ENCODE measurements at regions not wholly inside any gene's neighbourhood (a gene's known extent, or its start where the extent isn't known, plus 50 kb on each side); places are given as distances from the start of the nearest gene placed in this dataset.
"Not testable (repeated sequence)": the region's sequence is repeated elsewhere in the genome, so short reads cannot be mapped to it uniquely, and the experiment has no call there.

DNA sequence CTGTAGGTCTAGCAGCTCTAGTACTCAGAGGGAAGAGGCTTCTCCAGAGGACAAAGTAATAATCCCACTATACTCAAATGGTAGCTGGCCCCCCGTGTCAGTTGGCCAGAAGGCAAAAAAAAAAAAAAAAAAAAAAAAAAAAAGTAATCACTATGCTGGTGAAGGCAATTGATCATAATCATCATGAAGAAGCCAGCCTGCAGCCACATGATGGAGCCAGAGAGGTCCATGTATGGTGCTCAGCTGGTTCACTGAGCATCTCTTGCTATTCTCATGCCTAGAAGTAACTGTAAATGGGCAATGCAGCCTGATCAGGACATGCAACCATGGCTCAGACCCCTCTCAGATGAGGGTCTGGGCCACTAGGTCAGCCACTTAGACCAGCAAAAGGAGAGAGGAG, 378.8 kb downstream of the MED13L start:
- no peak for DNase-seq (ENCODE audit: low read depth)

DNA sequence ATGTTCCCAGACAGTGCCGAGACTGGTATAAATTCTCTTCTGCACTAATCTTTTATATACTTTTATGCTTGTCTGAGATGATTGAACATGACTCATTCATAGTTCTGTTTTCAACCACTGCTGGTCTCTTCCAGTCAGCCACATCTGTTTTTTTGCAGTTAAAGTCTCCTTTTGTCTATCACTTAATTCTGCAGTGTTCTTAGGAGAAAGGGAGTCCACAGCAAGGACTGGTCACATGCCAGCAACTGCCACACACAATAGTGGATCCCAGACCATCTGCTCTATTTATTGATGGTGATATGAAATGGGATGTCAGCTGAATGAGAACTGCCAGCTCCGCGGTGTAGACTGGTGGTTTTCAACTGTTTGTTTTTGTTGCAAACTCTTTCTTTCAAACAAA, 379.8 kb downstream of the MED13L start:
- DNase-seq (ENCODE audit: low read depth) = peak; percentile 10

DNA sequence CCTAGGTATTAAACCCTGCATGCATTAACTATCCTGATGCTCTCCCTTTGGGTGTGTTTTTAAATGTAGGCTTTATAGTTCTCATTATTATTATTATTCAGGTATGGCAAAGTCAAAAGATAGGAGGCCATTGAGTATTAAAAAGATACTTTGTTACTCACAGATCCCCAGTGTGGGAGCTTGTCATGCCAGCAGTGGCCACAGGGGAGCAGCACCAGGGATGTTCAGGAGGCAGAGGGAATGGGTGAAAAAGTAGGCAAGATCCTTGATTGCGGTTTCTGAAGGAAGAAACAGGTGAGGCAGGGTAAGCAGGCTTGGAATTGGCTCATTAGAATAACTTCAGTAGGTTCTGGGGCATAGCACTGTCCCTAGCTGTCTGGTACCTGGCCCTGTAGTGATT, 382.2 kb downstream of the MED13L start:
- DNase-seq (ENCODE audit: low read depth) = no peak

DNA sequence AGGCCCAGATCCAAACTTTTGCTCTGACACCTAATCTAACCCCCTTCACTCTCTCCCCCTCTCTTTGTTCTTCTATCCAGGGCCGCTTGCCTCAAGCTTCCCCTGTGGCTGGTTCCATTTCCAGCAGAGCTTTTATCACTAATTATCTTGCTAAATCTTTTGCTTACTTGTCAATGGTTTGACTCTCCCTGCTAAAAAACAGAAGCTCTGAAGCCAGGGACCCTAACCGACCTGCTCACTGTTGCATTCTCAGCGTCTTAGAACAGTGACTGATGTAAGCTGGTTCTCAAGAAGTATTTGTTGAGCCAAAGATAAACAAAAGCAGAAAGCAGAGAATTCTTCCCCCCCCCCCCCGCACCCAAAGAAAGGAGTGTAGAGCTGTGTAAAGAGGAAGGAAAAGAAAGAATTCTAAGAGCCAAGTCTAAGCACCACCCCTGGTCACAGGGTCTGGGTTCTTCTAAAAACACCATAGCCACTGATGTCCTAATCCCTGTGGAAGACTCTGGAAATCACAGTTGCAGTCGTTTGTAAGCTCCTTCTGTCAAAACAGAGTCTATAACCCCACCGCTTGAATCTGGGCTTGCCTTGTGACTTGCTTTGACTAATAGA, 385.8 kb downstream of the MED13L start:
- DNase-seq (ENCODE audit: low read depth) = no peak

DNA sequence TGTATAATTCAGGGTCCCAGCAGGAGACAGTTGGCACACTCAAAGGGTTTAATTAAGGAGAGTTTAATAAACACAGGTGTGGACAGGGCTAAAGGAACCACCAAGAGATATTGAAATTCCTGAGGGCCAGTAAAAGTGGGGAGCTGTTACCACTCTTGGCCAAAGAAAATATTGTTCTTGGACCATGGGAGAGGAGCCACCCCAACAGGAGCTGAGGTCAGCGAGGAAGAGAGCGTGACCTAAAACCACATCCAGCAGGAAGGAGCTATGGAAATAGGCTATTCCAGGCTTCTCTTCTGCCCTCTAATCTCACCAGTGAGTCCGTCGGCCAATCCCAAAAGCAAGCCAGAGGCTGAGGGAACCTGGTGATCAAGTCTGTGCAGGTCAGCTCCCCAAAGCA, 390.8 kb downstream of the MED13L start:
- no peak for DNase-seq (ENCODE audit: low read depth)

DNA sequence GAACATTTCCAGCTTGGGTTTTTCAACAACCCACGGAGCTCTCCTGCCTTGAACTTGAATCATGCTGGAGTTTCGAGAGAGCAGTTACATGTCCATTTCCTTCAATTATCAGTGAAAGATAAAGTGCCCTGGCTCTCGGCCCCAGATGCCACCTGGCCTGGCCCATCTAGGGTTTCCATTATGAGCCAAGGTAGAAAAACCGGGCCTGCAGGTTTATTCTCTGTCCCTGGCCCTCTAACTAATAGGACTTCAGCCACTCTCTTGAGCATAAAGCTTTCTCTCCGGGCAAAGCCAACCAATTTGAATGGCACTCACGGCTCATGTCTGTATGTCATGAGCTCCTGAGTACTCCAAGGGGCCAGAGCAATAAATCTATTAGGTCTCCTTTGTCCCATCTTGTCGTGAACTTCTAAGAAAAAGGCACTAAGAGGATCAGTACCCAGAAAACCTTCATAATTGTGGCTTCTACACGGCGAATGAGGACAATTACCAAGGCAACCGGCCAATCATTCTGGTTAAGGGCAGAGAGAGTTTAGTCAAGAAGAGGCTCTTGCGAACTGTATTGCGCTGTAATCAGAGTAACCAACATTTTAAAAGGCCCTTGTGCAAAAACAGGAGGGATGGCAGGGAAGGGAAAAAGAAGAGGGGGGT, 392.3 kb downstream of the MED13L start:
- no peak for DNase-seq (ENCODE audit: low read depth)

DNA sequence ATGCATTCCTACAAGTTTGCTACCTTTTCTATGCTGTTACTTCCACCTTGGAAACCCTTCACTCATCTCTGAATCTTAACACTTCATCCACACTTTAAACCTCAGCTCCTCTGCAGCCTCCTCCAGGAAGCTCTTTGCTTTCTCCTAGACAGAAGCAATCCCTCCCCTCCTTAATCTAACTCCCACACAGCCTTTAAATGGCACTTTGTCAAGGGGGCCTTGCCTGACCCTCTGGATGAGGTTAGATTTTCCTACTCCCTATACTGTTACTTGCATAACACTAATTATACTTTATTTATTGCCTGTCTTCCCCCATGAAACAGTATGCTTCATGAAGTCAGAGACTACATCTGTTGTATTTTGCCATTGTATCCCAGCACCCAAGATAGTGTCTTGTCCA, 394.6 kb downstream of the MED13L start:
- no peak for DNase-seq (ENCODE audit: low read depth)

DNA sequence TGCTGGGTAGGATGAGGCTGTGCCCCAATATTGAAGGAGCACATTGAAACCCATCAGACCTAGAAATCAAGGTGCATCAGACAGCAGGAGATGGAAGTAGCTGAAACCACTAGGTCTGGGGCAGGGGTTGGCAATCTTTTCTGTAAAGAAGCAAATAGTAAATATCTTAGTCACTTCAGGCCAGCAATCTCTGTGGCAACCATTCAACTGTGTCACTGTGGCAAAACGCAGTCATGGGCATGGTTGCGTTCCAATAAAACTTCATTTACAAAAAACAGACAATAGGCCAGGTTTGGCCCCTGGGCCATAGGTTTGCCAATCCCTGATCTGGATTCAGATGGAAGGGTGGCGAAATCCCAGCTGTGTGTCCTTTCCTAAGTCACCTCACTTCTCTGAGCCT, 397.3 kb downstream of the MED13L start:
- DNase-seq (ENCODE audit: low read depth) = no peak

DNA sequence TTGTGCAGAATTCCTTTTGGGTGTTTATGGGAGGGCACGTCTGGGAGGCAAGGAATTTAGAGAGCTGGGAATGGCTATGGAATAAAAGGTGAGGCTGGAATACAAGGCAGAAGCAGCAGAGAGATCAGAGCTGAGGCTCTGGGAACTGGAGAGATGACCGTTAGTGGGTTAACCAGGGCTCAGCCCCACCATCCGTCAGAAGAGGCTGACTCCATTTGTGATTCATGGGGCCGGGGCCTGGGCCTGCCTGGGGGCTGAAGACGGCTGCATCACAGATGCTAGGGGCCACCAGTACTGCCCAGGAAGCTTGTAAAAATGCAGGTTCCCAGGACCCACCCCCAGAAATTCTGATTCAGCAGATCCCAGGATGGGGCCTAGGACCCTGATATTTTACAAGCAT, 398.1 kb downstream of the MED13L start:
- DNase-seq (ENCODE audit: low read depth) = no peak

DNA sequence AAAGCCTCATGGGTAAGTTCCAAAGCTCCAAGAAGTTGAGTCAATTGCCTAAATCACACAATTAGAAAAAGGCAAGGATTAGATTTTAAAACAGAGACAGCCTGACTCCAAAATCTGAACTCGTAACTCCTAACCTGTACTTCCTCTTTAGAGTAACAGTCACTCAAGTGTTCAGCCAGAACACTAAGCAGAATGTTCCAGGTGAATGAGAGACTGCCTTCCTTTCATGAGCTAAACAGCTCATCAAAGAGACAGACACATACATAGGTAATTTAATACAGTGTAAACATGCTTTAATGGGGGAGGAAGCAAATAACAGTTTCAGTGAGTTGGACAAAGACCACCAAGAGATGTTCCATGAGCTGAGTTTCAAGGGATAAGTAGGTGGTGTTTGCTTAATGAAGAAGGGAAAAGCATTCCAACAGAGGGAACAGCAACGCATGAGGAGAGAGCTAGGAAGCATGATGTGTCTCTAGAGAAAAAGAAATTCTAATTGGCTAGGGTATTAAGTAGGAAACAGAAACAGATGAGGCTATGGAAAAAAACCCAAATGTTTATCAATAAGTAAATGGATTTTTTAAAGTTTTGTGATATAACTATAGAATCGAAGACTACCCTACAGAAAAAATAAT, 403.9 kb downstream of the MED13L start:
- no peak for DNase-seq (ENCODE audit: low read depth)

DNA sequence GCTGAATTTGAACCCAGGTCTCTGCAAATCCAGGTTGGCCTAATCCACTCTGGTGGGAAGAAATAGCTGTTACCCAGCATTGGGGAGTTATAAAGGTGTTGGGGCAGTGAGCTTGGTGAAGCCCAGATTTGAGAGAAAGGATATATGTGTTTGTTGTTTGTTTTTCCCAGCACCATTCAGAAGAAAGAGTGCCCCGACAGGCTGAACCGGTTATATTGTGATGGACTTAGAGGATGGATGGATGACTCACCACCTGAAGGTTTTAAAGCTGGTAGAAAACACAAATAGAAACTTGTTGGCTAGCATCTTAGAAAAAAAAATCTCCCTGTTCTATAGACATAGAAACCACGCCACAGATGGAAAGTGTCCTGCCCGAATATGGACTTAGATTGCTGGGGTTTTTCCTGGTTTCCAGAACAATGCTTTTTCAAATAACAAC, 404.6 kb downstream of the MED13L start:
- no peak for DNase-seq (ENCODE audit: low read depth)

DNA sequence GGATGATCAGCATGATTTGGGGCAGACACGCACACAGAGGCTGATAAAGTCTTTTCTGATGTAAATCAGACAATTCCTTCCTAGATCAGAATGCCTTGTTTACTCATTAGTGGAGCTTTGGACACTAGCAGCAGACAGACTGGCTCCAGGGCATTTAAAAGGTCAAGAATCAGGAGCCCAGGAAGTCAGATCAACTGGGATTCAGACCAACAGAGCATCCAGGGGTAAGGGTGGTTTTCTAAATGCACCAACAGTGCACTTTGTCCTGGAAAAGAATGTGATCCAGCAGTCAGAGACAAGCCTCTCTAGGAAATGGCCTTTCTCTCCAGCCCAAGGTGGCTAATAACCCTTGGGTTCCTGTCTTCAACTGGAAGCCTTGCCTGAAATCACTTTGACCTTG, 405.3 kb downstream of the MED13L start:
- no peak for DNase-seq (ENCODE audit: low read depth)

DNA sequence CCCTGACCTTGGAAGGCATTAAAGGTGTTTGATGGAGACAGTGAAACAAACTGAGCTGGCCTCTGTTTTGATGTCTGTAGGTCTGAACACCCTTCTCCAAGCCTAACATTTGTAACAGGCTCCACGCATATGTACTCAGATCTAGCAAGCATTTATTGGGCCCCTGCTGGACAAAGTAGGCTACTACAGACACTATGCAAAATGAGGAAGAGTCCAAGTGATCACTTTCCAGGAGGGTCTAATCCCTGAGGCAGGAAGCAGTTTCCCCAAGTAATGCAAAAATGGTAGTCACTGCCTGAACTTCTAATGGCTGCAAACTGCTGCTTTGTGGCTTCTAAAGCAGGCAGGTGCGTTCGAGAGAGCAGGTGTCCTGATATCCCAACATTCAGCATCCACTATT, 405.8 kb downstream of the MED13L start:
- peak; percentile 1 for DNase-seq (ENCODE audit: low read depth)

DNA sequence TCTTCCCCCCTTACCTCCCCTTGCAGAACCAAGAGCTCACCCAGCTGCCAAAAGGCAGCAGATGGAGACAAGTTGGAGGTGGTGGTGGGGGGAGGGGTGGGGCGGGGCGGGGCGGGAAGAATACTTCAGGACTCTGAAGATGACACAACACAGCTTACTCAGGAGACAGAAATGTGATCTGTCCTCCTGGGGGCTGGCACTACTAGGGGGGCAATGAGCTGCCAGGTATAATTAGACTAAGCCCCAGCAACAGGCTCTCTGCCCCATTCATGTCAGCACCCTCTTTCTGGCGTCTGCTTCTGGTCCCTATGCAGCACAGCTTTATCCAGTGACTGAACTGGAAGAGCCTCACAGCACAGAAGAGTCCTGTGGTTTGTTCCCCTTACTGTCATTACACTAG, 407.0 kb downstream of the MED13L start:
- DNase-seq (ENCODE audit: low read depth) = no peak

DNA sequence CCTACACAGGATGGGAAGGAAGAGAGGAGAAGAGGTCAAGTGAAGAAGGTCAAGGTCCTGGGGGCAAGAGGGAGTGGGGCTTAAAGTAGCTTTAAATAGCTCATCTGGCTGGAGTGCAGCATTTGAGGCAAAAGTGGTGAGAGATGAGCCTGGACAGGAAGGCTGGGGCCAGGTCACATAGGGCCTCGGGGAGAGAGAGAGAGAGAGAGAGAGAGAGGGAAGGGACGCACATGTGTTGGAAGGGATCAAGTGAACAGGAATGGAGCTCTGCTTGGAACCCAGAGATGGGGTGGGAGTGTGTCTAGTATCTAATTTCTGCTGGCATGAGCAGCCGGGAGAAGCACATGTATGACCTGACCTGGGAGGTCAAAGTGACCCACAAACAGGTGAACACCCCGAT, 407.5 kb downstream of the MED13L start:
- no peak for DNase-seq (ENCODE audit: low read depth)

DNA sequence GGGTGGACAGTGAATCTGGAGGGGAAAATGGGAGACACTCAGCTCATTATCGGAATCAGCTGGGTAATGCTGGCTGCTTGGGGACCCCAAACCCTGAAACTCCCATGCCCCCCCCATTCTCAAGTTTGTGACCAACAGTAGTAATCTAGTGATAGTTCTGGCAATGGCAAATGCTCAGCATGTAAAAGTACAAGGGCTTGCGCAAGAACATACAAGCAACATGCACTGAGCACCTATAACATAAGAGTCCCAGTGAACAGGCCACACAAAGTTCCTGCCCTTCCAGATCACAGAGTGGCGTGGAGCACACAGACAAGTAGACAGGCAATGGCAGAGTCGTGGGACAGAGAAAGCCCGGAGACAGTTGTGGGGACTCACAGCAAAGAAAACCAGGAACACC, 407.9 kb downstream of the MED13L start:
- no peak for DNase-seq (ENCODE audit: low read depth)

DNA sequence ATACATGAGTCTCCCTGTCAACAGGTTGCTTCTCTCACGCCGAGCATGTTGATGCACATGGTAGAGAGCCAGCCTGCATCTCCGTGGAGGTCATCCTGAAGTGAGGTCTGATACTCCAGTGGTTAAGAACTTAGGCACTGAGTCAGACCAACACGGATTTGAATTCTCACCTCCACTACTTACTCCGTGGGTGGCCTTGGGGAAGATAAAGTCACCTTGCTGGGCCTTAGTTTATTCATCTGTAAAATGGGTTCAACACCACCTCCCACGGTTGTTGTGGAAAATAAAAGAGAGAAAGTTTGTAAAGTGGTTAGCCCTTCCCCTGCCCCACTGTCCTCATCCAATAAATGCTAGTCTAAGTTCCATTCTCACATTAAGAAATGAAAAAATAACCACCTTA, 408.9 kb downstream of the MED13L start:
- no peak for DNase-seq (ENCODE audit: low read depth)

DNA sequence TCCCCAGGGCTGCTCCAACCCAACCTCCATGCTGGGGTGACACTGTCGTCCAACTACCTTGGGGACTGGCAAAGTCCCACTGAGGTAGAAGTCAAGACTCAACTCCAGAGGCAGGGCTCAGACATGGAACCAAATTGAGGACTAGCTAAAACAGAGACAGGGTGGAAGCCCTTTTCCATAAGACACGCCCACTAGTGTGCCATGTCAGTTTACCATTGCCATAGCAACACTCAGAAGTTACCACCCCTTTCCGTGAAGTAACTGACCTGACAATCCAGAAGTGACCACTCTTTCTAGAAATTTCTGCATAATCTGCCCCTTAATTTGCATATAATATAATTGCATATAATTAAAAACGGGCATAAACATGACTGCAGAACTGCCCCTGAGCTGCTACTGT, 409.6 kb downstream of the MED13L start:
- no peak for DNase-seq (ENCODE audit: low read depth)

DNA sequence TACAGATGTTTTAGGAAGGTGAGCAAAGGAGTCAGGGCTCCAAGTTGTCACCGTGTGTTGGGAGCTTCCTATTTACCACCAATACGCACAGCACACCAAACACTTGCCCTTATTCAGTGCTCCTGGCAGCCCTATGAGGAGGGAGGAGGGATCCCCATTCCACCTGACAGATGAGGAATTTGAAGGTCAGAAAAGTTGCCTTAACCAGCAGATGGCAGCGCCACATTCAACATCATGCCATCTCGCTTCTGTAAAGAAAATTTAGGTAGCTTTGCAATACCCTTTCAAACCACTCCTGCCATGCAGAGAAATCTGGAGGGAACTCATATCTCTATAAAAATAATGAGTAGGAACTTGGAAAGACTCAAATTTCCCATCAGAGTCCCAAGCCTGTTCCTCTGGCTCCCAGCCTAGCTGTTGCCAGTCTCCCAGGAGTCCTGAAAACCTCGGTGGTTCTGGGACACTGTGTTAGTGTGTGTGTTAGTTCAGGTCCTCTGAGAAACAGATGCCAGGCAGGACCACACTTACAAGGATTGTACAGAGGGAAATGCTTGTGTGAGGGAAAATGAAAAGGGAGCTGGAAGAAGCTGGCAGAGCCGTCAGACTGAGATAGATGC, 410.5 kb downstream of the MED13L start:
- DNase-seq (ENCODE audit: low read depth) = no peak

DNA sequence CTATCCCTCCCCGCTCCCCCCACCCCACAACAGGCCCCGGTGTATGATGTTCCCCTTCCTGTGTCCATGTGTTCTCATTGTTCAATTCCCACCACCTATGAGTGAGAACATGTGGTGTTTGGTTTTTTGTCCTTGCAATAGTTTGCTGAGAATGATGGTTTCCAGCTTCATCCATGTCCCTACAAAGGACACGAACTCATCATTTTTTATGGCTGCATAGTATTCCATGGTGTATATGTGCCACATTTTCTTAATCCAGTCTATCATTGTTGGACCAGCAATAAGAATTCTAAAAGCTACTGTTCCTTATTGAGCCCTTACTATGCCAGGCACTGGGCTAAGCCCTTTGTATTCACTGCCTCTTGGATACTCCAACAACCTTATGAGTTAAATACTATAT, 411.2 kb downstream of the MED13L start:
- not testable (repeated sequence) for DNase-seq (ENCODE audit: low read depth)

DNA sequence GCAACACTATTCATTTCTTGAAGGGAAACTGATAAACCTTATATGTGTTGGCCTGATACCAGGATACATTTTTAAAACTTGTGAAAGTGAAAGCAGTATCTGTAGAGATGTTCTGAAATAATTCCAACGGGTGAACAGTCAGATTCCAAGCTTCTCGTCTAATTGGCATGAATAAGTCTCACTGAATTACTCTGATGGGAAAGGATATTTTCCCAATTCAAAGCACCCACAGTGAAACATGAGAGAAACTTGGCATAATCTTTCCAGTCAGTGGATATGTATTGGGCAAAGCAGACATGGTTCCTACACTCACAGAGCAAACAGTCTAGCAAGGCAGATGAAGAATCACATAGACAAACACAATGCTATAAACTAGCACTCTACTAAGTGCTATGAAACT, 413.1 kb downstream of the MED13L start:
- DNase-seq (ENCODE audit: low read depth) = peak; percentile 3

DNA sequence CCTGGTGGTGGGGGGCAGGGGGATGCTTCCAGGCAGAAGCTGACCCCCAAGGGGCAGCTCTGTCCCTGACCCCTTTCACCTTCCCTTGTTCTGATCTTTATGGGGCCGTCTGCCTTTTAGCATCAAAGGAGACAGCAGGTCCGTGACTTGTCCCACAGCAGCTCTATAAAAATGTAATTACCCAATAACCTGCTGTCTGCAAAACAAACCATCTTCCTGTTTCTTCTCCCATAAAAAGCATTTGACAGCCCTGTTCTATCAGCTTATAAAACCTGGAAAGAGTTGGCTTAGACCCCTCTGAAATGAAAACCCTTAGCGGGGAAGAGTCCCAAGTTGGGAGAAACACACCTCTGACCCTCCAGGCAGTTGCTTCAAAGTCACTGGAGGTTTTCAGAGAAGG, 416.9 kb downstream of the MED13L start:
- DNase-seq (ENCODE audit: low read depth) = no peak

DNA sequence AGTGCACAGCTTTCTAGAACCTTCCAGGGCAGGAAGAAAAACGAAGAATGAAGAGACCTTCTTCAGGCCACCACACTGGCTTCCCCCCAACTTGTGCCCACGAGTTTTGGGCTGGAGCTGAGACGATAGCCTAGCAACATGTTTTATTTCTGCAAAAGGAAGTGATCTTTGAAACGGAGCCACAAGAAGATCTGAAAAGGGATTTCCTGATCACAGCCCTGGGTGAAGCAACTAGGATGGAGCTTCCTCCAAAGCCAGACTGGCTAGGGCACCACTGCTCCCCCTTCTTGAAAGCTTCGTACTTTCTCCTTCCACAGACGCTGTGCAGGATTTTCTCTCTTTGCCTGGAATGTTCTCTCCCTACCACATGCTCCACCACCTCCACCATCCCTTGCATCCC, 418.3 kb downstream of the MED13L start:
- no peak for DNase-seq (ENCODE audit: low read depth)
